CD14-positive monocyte (primary cell): ENCODE measurements at regions not wholly inside any gene's neighbourhood (a gene's known extent, or its start where the extent isn't known, plus 50 kb on each side); places are given as distances from the start of the nearest gene placed in this dataset.

Experiments used
- DNase-seq, 3 donors: peaks; one replicate each; pipeline ENCODE4 v3.0.0-alpha.2; 2011 to 2022
- H2AFZ ChIP-seq: 2 replicates; pipeline ENCODE4 v1.6.0; 2012; ENCODE audit warnings: mild to moderate bottlenecking, low read depth, low read length, inconsistent platforms; ENCODE audit not compliant: insufficient read depth, poor library complexity, severe bottlenecking
- H3K27ac ChIP-seq, 2 donors: 1 replicate in 1 of 2; 2 replicates in 1 of 2; pipeline ENCODE4 v1.5.1; 2012 to 2013; ENCODE audit warnings: low read length in 2 of 2, control low read depth in 1 of 2, inconsistent platforms in 1 of 2, low read depth in 1 of 2, mild to moderate bottlenecking in 1 of 2
- H3K27me3 ChIP-seq, 2 donors: one replicate each; pipeline versions ENCODE4 v1.6.0 to v1.6.1; 2011 to 2013; ENCODE audit warnings: low read length in 2 of 2; ENCODE audit not compliant: control insufficient read depth in 2 of 2, insufficient read depth in 2 of 2
- H3K36me3 ChIP-seq, 2 donors: replicated peaks in 1 of 2; 1 replicate in 1 of 2; 2 replicates in 1 of 2; pipeline versions ENCODE4 v1.5.1 to v1.6.1; 2012 to 2013; ENCODE audit warnings: low read length in 2 of 2, control low read depth in 1 of 2, inconsistent platforms in 1 of 2, mild to moderate bottlenecking in 1 of 2; ENCODE audit not compliant: insufficient read depth in 2 of 2, control insufficient read depth in 1 of 2
- H3K4me1 ChIP-seq, 2 donors: 1 replicate in 1 of 2; 2 replicates in 1 of 2; pipeline versions ENCODE4 v1.5.1 to v1.6.1; 2012 to 2013; ENCODE audit warnings: low read length in 2 of 2, control low read depth in 1 of 2, inconsistent platforms in 1 of 2, mild to moderate bottlenecking in 1 of 2, moderate library complexity in 1 of 2; ENCODE audit not compliant: insufficient read depth in 2 of 2, control insufficient read depth in 1 of 2
- H3K4me2 ChIP-seq: replicated peaks from 2 replicates; pipeline ENCODE3; 2012; ENCODE audit warnings: low read length, moderate library complexity, mild to moderate bottlenecking; ENCODE audit not compliant: poor library complexity, severe bottlenecking; ENCODE audit errors: extremely low read depth
- H3K4me3 ChIP-seq, 3 experiments: fragments of 200-600 bp in 1 of 3; sonication (generic) in 1 of 3; replicated peaks in 1 of 3; 1 replicate in 2 of 3; 2 replicates in 1 of 3; pipeline ENCODE4 v1.5.1; 2011 to 2013; ENCODE audit warnings: low read length in 3 of 3, mild to moderate bottlenecking in 3 of 3, control low read depth in 2 of 3, low read depth in 2 of 3, inconsistent platforms in 1 of 3, moderate library complexity in 1 of 3
- H3K79me2 ChIP-seq: 2 replicates; pipeline ENCODE4 v1.6.0; 2012; ENCODE audit warnings: mild to moderate bottlenecking, control low read depth, inconsistent platforms, low read length, moderate library complexity; ENCODE audit not compliant: insufficient read depth
- H3K9ac ChIP-seq: 2 replicates; pipeline ENCODE4 v1.6.0; 2017; ENCODE audit warnings: low read length, mild to moderate bottlenecking; ENCODE audit not compliant: insufficient read depth, poor library complexity, severe bottlenecking
- H3K9me3 ChIP-seq, 2 donors: replicated peaks in 1 of 2; 1 replicate in 1 of 2; 2 replicates in 1 of 2; pipeline versions ENCODE4 v1.5.1 to v1.6.1; 2012 to 2013; ENCODE audit warnings: low read length in 2 of 2, control low read depth in 1 of 2; ENCODE audit not compliant: control insufficient read depth in 1 of 2, insufficient read depth in 1 of 2
- H4K20me1 ChIP-seq: 2 replicates; pipeline ENCODE4 v1.6.0; 2012; ENCODE audit warnings: mild to moderate bottlenecking, low read length, control low read depth, moderate library complexity; ENCODE audit not compliant: insufficient read depth
- H3K27ac Mint-ChIP-seq, 7 donors: one replicate each; pipeline ENCODE4 v1.8.0; 2020; ENCODE audit warnings: mild to moderate bottlenecking in 7 of 7, mixed read lengths in 7 of 7, moderate library complexity in 6 of 7, inconsistent platforms in 2 of 7
- H3K27me3 Mint-ChIP-seq, 3 donors: one replicate each; pipeline ENCODE4 v1.8.0; 2021 to 2022; ENCODE audit warnings: low read depth in 3 of 3, mild to moderate bottlenecking in 3 of 3, mixed read lengths in 3 of 3, moderate library complexity in 3 of 3, inconsistent platforms in 1 of 3
- H3K36me3 Mint-ChIP-seq, 2 donors: one replicate each; pipeline ENCODE4 v1.8.0; 2020; ENCODE audit warnings: mixed read lengths in 2 of 2, inconsistent platforms in 1 of 2, mild to moderate bottlenecking in 1 of 2
- H3K4me1 Mint-ChIP-seq: one replicate; pipeline ENCODE4 v1.8.0; 2020; ENCODE audit warnings: mild to moderate bottlenecking, mixed read lengths
- H3K4me3 Mint-ChIP-seq, 2 donors: one replicate each; pipeline ENCODE4 v1.8.0; 2020; ENCODE audit warnings: mild to moderate bottlenecking in 2 of 2, mixed read lengths in 2 of 2, moderate library complexity in 1 of 2
- H3K9me3 Mint-ChIP-seq, 7 donors: one replicate each; pipeline ENCODE4 v1.8.0; 2020 to 2022; ENCODE audit warnings: mixed read lengths in 7 of 7, mild to moderate bottlenecking in 6 of 7, moderate library complexity in 6 of 7, inconsistent platforms in 2 of 7
- CTCF ChIP-seq: fragments of 200-600 bp; IDR thresholded peaks from one replicate; pipeline ENCODE4 v1.8.0; 2022; ENCODE audit warnings: antibody characterized with exemption, mild to moderate bottlenecking
- WGBS: methylation state at CpG from one replicate; pipeline ENCODE4 v1.1.5; 2013; ENCODE audit warnings: missing lambda C conversion rate; ENCODE audit not compliant: insufficient coverage; 5-methylcytosine and 5-hydroxymethylcytosine counted together
- intact Hi-C, 2 donors: fragments of 100-400 bp; cut with micrococcal nuclease; formaldehyde crosslinking; loops; one replicate each; pipeline versions ENCODE4 v1.15.0 to v1.15.1; 2023

GRCh38 chr2:129229830-129230441, 749.5 kb upstream of the RAB6C start:
- no peak overlapping the region for H3K4me2 ChIP-seq
- no peak overlapping the region for H3K27ac ChIP-seq
- no peaks in the 10 kb centered on the region for H3K36me3 Mint-ChIP-seq
- H2AFZ ChIP-seq, result no peak overlapping the region
- no peak for DNase-seq
- H3K27ac Mint-ChIP-seq, result peak overlapping the region in 1 of 7 donors; percentile 4
- peaks cover 0 to 2% (median 0%) of the 10 kb centered on the region in 7 donors for H3K9me3 Mint-ChIP-seq
- H3K4me3 ChIP-seq, result no peak overlapping the region
- no peak for TF ChIP-seq CTCF
- no peaks in the 10 kb centered on the region for H3K4me1 ChIP-seq
- no peaks in the 10 kb centered on the region for H3K9me3 ChIP-seq
- H3K27me3 ChIP-seq, result no peaks in the 10 kb centered on the region
- no peaks in the 10 kb centered on the region for H3K36me3 ChIP-seq
- peaks cover 0 to 2% (median 1%) of the 10 kb centered on the region in 3 donors for H3K27me3 Mint-ChIP-seq
- intact Hi-C loops, result no loop called here
- H3K9ac ChIP-seq, result no peak overlapping the region
- 94% methylated on average over 4 of the region's 7 CpGs for WGBS
- H4K20me1 ChIP-seq, result no peaks in the 10 kb centered on the region
- no peaks in the 10 kb centered on the region for H3K4me1 Mint-ChIP-seq
- no peaks in the 10 kb centered on the region for H3K79me2 ChIP-seq
- H3K4me3 Mint-ChIP-seq, result no peak overlapping the region

GRCh38 chr2:129231924-129232323, 747.5 kb upstream of the RAB6C start:
- no peaks in the 10 kb centered on the region for H3K36me3 ChIP-seq
- H2AFZ ChIP-seq, result no peak overlapping the region
- no peaks in the 10 kb centered on the region for H3K9me3 ChIP-seq
- Mint-ChIP-seq H3K4me1 (no peaks in the 10 kb centered on the region), H3K4me3 (no peak overlapping the region), H3K27me3 (peaks cover 0 to 4% (median 2%) of the 10 kb centered on the region in 3 donors), H3K9me3 (peaks cover 0 to 4% (median 0%) of the 10 kb centered on the region in 7 donors), H3K36me3 (no peaks in the 10 kb centered on the region), H3K27ac (peak overlapping the region in 1 of 7 donors; percentile 18)
- H3K27me3 ChIP-seq, result no peaks in the 10 kb centered on the region
- H3K79me2 ChIP-seq, result no peaks in the 10 kb centered on the region
- intact Hi-C loops, result no loop called here
- H3K4me2 ChIP-seq, result no peak overlapping the region
- no peak overlapping the region for H3K27ac ChIP-seq
- H3K4me1 ChIP-seq, result no peaks in the 10 kb centered on the region
- no peak overlapping the region for H3K9ac ChIP-seq
- 83% methylated on average over 4 of the region's 7 CpGs for WGBS
- no peak overlapping the region for H3K4me3 ChIP-seq
- no peak for DNase-seq
- no peak for TF ChIP-seq CTCF
- no peaks in the 10 kb centered on the region for H4K20me1 ChIP-seq
